AG20443 (cell line): ENCODE measurements at regions not wholly inside any gene's neighbourhood (a gene's known extent, or its start where the extent isn't known, plus 50 kb on each side); places are given as distances from the start of the nearest gene placed in this dataset.
"Not testable (repeated sequence)": the region's sequence is repeated elsewhere in the genome, so short reads cannot be mapped to it uniquely, and the experiment has no call there.

ENCODE experiments used
- DNase-seq: peaks from one replicate; pipeline ENCODE4 v3.0.0; 2012; ENCODE audit warnings: low spot score, mixed read lengths

- no peak for DNase-seq
Measured at GRCh38 chr15:96582473-96582872, 252.0 kb downstream of the NR2F2 start.

- DNase-seq: no peak
Measured at GRCh38 chr15:96583671-96584070, 253.2 kb downstream of the NR2F2 start.

- peak; percentile 32 for DNase-seq
Measured at GRCh38 chr15:96585484-96586386, 255.2 kb downstream of the NR2F2 start.

GRCh38 chr15:96586901-96587300, 256.4 kb downstream of the NR2F2 start:
- DNase-seq: no peak

GRCh38 chr15:96589864-96590263, 259.4 kb downstream of the NR2F2 start:
- DNase-seq: no peak

- no peak for DNase-seq
Measured at GRCh38 chr15:96593735-96594134, 263.2 kb downstream of the NR2F2 start.

GRCh38 chr15:96595951-96596350, 265.5 kb downstream of the NR2F2 start:
- no peak for DNase-seq

GRCh38 chr15:96598514-96598913, 268.0 kb downstream of the NR2F2 start:
- DNase-seq: no peak

GRCh38 chr15:96599268-96599667, 268.8 kb downstream of the NR2F2 start:
- DNase-seq: no peak

- DNase-seq: no peak
Measured at GRCh38 chr15:96600350-96600749, 269.9 kb downstream of the NR2F2 start.

- DNase-seq: no peak
Measured at GRCh38 chr15:96606617-96607016, 276.1 kb downstream of the NR2F2 start.

GRCh38 chr15:96610757-96611156, 280.3 kb downstream of the NR2F2 start:
- no peak for DNase-seq

- no peak for DNase-seq
Measured at GRCh38 chr15:96612917-96613316, 282.4 kb downstream of the NR2F2 start.

GRCh38 chr15:96619174-96619573, 288.7 kb downstream of the NR2F2 start:
- no peak for DNase-seq

- DNase-seq: no peak
Measured at GRCh38 chr15:96622714-96623113, 292.2 kb downstream of the NR2F2 start.

GRCh38 chr15:96625256-96625655, 294.8 kb downstream of the NR2F2 start:
- no peak for DNase-seq

GRCh38 chr15:96627031-96627568, 296.6 kb downstream of the NR2F2 start:
- DNase-seq: no peak

- no peak for DNase-seq
Measured at GRCh38 chr15:96629511-96629910, 299.0 kb downstream of the NR2F2 start.

GRCh38 chr15:96638793-96639192, 308.3 kb downstream of the NR2F2 start:
- no peak for DNase-seq

GRCh38 chr15:96645796-96646195, 315.3 kb downstream of the NR2F2 start:
- DNase-seq: no peak

- DNase-seq: no peak
Measured at GRCh38 chr15:96648866-96649265, 318.4 kb downstream of the NR2F2 start.

- DNase-seq: no peak
Measured at GRCh38 chr15:96657096-96657495, 326.6 kb downstream of the NR2F2 start.

- not testable (repeated sequence) for DNase-seq
Measured at GRCh38 chr15:96666979-96667378, 336.5 kb downstream of the NR2F2 start.

GRCh38 chr15:96670389-96670788, 339.9 kb downstream of the NR2F2 start:
- no peak for DNase-seq
